22Rv1 (cell line): ENCODE measurements at regions not wholly inside any gene's neighbourhood (a gene's known extent, or its start where the extent isn't known, plus 50 kb on each side); places are given as distances from the start of the nearest gene placed in this dataset.

ENCODE experiments used
- ZFX ChIP-seq: fragments of 450-650 bp; IDR thresholded peaks from 2 replicates; pipeline ENCODE4 v1.6.1; 2017; ENCODE audit warnings: antibody characterized with exemption, borderline replicate concordance
- TF ChIP-seq, protein P1 (sequence below): fragments of 450-650 bp; IDR thresholded peaks from 2 replicates; pipeline ENCODE4 v1.5.1; 2017; ENCODE audit warnings: mild to moderate bottlenecking

DNA sequence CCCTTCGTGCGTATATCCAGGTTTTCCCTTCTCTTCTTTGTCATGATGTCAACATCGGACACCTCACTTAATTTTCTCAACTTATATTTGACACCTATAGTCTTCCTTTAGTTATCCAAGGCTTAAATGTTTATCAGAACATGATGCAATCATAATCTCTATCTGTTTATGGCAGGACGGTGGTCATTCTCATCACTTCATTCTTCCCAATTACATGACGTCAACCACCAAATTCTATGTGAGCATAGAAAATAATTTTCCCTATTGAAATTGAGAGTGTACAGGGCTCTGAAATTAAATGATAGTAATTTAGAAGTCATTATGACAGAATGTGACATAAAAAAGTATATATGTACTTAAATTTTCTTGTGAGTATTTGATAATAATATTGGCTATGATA, 345.4 kb downstream of the CDH9 start:
- TF ChIP-seq, protein P1, sequence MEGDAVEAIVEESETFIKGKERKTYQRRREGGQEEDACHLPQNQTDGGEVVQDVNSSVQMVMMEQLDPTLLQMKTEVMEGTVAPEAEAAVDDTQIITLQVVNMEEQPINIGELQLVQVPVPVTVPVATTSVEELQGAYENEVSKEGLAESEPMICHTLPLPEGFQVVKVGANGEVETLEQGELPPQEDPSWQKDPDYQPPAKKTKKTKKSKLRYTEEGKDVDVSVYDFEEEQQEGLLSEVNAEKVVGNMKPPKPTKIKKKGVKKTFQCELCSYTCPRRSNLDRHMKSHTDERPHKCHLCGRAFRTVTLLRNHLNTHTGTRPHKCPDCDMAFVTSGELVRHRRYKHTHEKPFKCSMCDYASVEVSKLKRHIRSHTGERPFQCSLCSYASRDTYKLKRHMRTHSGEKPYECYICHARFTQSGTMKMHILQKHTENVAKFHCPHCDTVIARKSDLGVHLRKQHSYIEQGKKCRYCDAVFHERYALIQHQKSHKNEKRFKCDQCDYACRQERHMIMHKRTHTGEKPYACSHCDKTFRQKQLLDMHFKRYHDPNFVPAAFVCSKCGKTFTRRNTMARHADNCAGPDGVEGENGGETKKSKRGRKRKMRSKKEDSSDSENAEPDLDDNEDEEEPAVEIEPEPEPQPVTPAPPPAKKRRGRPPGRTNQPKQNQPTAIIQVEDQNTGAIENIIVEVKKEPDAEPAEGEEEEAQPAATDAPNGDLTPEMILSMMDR, result no peak
- no peak for TF ChIP-seq ZFX
